ENCODE measurements at regions not wholly inside any gene's neighbourhood (a gene's known extent, or its start where the extent isn't known, plus 50 kb on each side); places are given as distances from the start of the nearest gene placed in this dataset.

GRCh38 chr4:156439576-156440200, 486.0 kb upstream of the CTSO start:
- DNase-seq: no peak
- CTCF ChIA-PET: no interaction called here
- intact Hi-C loops (cut with micrococcal nuclease): no loop called here
- H3K36me3 Mint-ChIP-seq (ENCODE audit: low read depth): no peaks in the 10 kb centered on the region
- no peak overlapping the region for H3K27ac Mint-ChIP-seq
- no peaks in the 10 kb centered on the region for H3K27me3 Mint-ChIP-seq (ENCODE audit: low read depth)
- no peak overlapping the region for H3K4me3 Mint-ChIP-seq
- peaks cover 5% of the 10 kb centered on the region for H3K9me3 Mint-ChIP-seq
- no peaks in the 10 kb centered on the region for H3K4me1 Mint-ChIP-seq (ENCODE audit: low read depth)

- Mint-ChIP-seq H3K27ac (no peak overlapping the region), H3K4me1 (ENCODE audit: low read depth) (no peaks in the 10 kb centered on the region), H3K9me3 (peaks cover 3% of the 10 kb centered on the region), H3K36me3 (ENCODE audit: low read depth) (no peaks in the 10 kb centered on the region), H3K4me3 (no peak overlapping the region), H3K27me3 (ENCODE audit: low read depth) (no peaks in the 10 kb centered on the region)
- intact Hi-C loops (cut with micrococcal nuclease): no loop called here
- DNase-seq: no peak
- CTCF ChIA-PET: no interaction called here
Measured at GRCh38 chr4:156437666-156438065, 484.0 kb upstream of the CTSO start.

- H3K9me3 Mint-ChIP-seq: peaks cover 1% of the 10 kb centered on the region
Measured at GRCh38 chr4:156422576-156422975, 468.9 kb upstream of the CTSO start.

GRCh38 chr4:156420623-156421022, 467.0 kb upstream of the CTSO start:
- H3K4me1 Mint-ChIP-seq (ENCODE audit: low read depth): no peaks in the 10 kb centered on the region
- intact Hi-C loops (cut with micrococcal nuclease): no loop called here
- H3K36me3 Mint-ChIP-seq (ENCODE audit: low read depth): no peaks in the 10 kb centered on the region
- no peak for DNase-seq
- no peaks in the 10 kb centered on the region for H3K27me3 Mint-ChIP-seq (ENCODE audit: low read depth)
- CTCF ChIA-PET: no interaction called here
- no peak overlapping the region for H3K27ac Mint-ChIP-seq
- H3K4me3 Mint-ChIP-seq: no peak overlapping the region
- peaks cover 1% of the 10 kb centered on the region for H3K9me3 Mint-ChIP-seq

More at GRCh38 chr4:156422576-156422975, 468.9 kb upstream of the CTSO start:
- CTCF ChIA-PET: no interaction called here
- no peak for DNase-seq
- Mint-ChIP-seq H3K4me1 (ENCODE audit: low read depth) (no peaks in the 10 kb centered on the region), H3K27me3 (ENCODE audit: low read depth) (no peaks in the 10 kb centered on the region), H3K4me3 (no peak overlapping the region), H3K36me3 (ENCODE audit: low read depth) (no peaks in the 10 kb centered on the region), H3K27ac (no peak overlapping the region)
- intact Hi-C loops (cut with micrococcal nuclease): no loop called here

GRCh38 chr4:156419080-156419685, 465.5 kb upstream of the CTSO start:
- peaks cover 1% of the 10 kb centered on the region for H3K9me3 Mint-ChIP-seq
- no peaks in the 10 kb centered on the region for H3K36me3 Mint-ChIP-seq (ENCODE audit: low read depth)
- no peaks in the 10 kb centered on the region for H3K4me1 Mint-ChIP-seq (ENCODE audit: low read depth)
- no peaks in the 10 kb centered on the region for H3K27me3 Mint-ChIP-seq (ENCODE audit: low read depth)
- intact Hi-C loops (cut with micrococcal nuclease): no loop called here
- no peak overlapping the region for H3K27ac Mint-ChIP-seq
- DNase-seq: no peak
- CTCF ChIA-PET: no interaction called here
- H3K4me3 Mint-ChIP-seq: no peak overlapping the region

GRCh38 chr4:156414406-156414805, 460.7 kb upstream of the CTSO start:
- Mint-ChIP-seq H3K9me3 (no peaks in the 10 kb centered on the region), H3K27me3 (ENCODE audit: low read depth) (no peaks in the 10 kb centered on the region), H3K27ac (no peak overlapping the region), H3K4me1 (ENCODE audit: low read depth) (no peaks in the 10 kb centered on the region), H3K4me3 (no peak overlapping the region), H3K36me3 (ENCODE audit: low read depth) (no peaks in the 10 kb centered on the region)
- intact Hi-C loops (cut with micrococcal nuclease): no loop called here
- no peak for DNase-seq
- CTCF ChIA-PET: no interaction called here

GRCh38 chr4:156413239-156414135, 459.8 kb upstream of the CTSO start:
- H3K4me3 Mint-ChIP-seq: no peak overlapping the region
- H3K27me3 Mint-ChIP-seq (ENCODE audit: low read depth): no peaks in the 10 kb centered on the region
- no peaks in the 10 kb centered on the region for H3K36me3 Mint-ChIP-seq (ENCODE audit: low read depth)
- CTCF ChIA-PET: no interaction called here
- H3K9me3 Mint-ChIP-seq: no peaks in the 10 kb centered on the region
- DNase-seq: no peak
- no peak overlapping the region for H3K27ac Mint-ChIP-seq
- intact Hi-C loops (cut with micrococcal nuclease): no loop called here
- no peaks in the 10 kb centered on the region for H3K4me1 Mint-ChIP-seq (ENCODE audit: low read depth)

GRCh38 chr4:156411531-156411930, 457.9 kb upstream of the CTSO start:
- CTCF ChIA-PET: interaction anchor here (0.7 kb wide), 1 partner anchor 31 kb away, joined by 3 read pairs; no protein-coding TSS in a partner anchor

GRCh38 chr4:156408749-156409148, 455.1 kb upstream of the CTSO start:
- Mint-ChIP-seq H3K27me3 (ENCODE audit: low read depth) (no peaks in the 10 kb centered on the region), H3K9me3 (peaks cover 7% of the 10 kb centered on the region), H3K36me3 (ENCODE audit: low read depth) (no peaks in the 10 kb centered on the region), H3K27ac (no peak overlapping the region), H3K4me1 (ENCODE audit: low read depth) (no peaks in the 10 kb centered on the region), H3K4me3 (no peak overlapping the region)
- intact Hi-C loops (cut with micrococcal nuclease): no loop called here
- DNase-seq: no peak
- CTCF ChIA-PET: no interaction called here

More at GRCh38 chr4:156411531-156411930, 457.9 kb upstream of the CTSO start:
- Mint-ChIP-seq H3K9me3 (peaks cover 4% of the 10 kb centered on the region), H3K4me1 (ENCODE audit: low read depth) (no peaks in the 10 kb centered on the region), H3K27me3 (ENCODE audit: low read depth) (no peaks in the 10 kb centered on the region), H3K4me3 (no peak overlapping the region), H3K27ac (no peak overlapping the region), H3K36me3 (ENCODE audit: low read depth) (no peaks in the 10 kb centered on the region)
- intact Hi-C loops (cut with micrococcal nuclease): no loop called here
- no peak for DNase-seq

GRCh38 chr4:156401371-156401770, 447.7 kb upstream of the CTSO start:
- intact Hi-C loops (cut with micrococcal nuclease): no loop called here
- H3K27ac Mint-ChIP-seq: no peak overlapping the region
- CTCF ChIA-PET: interaction anchor here (0.6 kb wide), 1 partner anchor 208 kb away, joined by 4 read pairs; no protein-coding TSS in a partner anchor
- H3K27me3 Mint-ChIP-seq (ENCODE audit: low read depth): no peaks in the 10 kb centered on the region
- no peak for DNase-seq
- no peaks in the 10 kb centered on the region for H3K36me3 Mint-ChIP-seq (ENCODE audit: low read depth)
- peaks cover 4% of the 10 kb centered on the region for H3K9me3 Mint-ChIP-seq
- no peak overlapping the region for H3K4me3 Mint-ChIP-seq
- no peaks in the 10 kb centered on the region for H3K4me1 Mint-ChIP-seq (ENCODE audit: low read depth)

- DNase-seq: no peak
- no peaks in the 10 kb centered on the region for H3K9me3 Mint-ChIP-seq
- no peaks in the 10 kb centered on the region for H3K36me3 Mint-ChIP-seq (ENCODE audit: low read depth)
- H3K4me1 Mint-ChIP-seq (ENCODE audit: low read depth): no peaks in the 10 kb centered on the region
- intact Hi-C loops (cut with micrococcal nuclease): no loop called here
- CTCF ChIA-PET: interaction anchor here (0.9 kb wide), 1 partner anchor 12 kb away, joined by 4 read pairs; no protein-coding TSS in a partner anchor
- H3K27me3 Mint-ChIP-seq (ENCODE audit: low read depth): no peaks in the 10 kb centered on the region
- no peak overlapping the region for H3K4me3 Mint-ChIP-seq
- no peak overlapping the region for H3K27ac Mint-ChIP-seq
Measured at GRCh38 chr4:156396534-156396933, 442.9 kb upstream of the CTSO start.

GRCh38 chr4:156391325-156391653, 437.6 kb upstream of the CTSO start:
- Mint-ChIP-seq H3K27ac (no peak overlapping the region), H3K4me3 (no peak overlapping the region)

More at GRCh38 chr4:156391325-156391653, 437.6 kb upstream of the CTSO start:
- peaks cover 2% of the 10 kb centered on the region for H3K9me3 Mint-ChIP-seq
- H3K36me3 Mint-ChIP-seq (ENCODE audit: low read depth): no peaks in the 10 kb centered on the region
- H3K27me3 Mint-ChIP-seq (ENCODE audit: low read depth): no peaks in the 10 kb centered on the region
- intact Hi-C loops (cut with micrococcal nuclease): no loop called here
- DNase-seq: no peak
- H3K4me1 Mint-ChIP-seq (ENCODE audit: low read depth): no peaks in the 10 kb centered on the region
- CTCF ChIA-PET: no interaction called here
